NB4 (cell line): ENCODE measurements at regions not wholly inside any gene's neighbourhood (a gene's known extent, or its start where the extent isn't known, plus 50 kb on each side); places are given as distances from the start of the nearest gene placed in this dataset.

Experiments used
- CTCF ChIP-seq: IDR thresholded peaks from one replicate; pipeline ENCODE4 v1.5.1; 2012; ENCODE audit warnings: low read depth, low read length
- MAX ChIP-seq: IDR thresholded peaks from 2 replicates; pipeline ENCODE4 v1.6.1; 2011; ENCODE audit warnings: low read depth, low read length
- POLR2A ChIP-seq: IDR thresholded peaks from 2 replicates; pipeline ENCODE4 v1.6.1; 2011; ENCODE audit warnings: mild to moderate bottlenecking; ENCODE audit not compliant: insufficient read length; ENCODE audit errors: extremely low read depth

GRCh38 chr4:160364217-160364616 lies 1261.3 kb downstream of the RAPGEF2 start:
- no peak for TF ChIP-seq CTCF
- TF ChIP-seq POLR2A, result no peak
- no peak for TF ChIP-seq MAX
